ENCODE measurements at regions not wholly inside any gene's neighbourhood (a gene's known extent, or its start where the extent isn't known, plus 50 kb on each side); places are given as distances from the start of the nearest gene placed in this dataset.

GRCh38 chr12:71242511-71242910 is 84.7 kb upstream of the TSPAN8 start:
- H3K27me3 ChIP-seq: no peaks in the 10 kb centered on the region
- TF ChIP-seq CTCF (IDR thresholded peaks at IDR 0.05): no peak
- no peaks in the 10 kb centered on the region for H3K9me3 ChIP-seq
- intact Hi-C loops (cut with DNase I): no loop called here
- DNase-seq: no peak
- no peaks in the 10 kb centered on the region for H3K36me3 ChIP-seq
- H3K4me1 ChIP-seq: peaks cover 0 to 14% of the 10 kb centered on the region in 2 donors
- H3K27ac ChIP-seq: no peak overlapping the region
- 17 to 26% methylated on average over 2 of the region's 2 CpGs for WGBS, 2 donors
- no peak overlapping the region for H3K4me3 ChIP-seq (replicated peaks in 1 of 3)

GRCh38 chr12:71240946-71241345 is 83.1 kb upstream of the TSPAN8 start:
- H3K36me3 ChIP-seq: no peaks in the 10 kb centered on the region
- no peak overlapping the region for H3K4me3 ChIP-seq (replicated peaks in 1 of 3)
- no peak for TF ChIP-seq POLR2A (IDR thresholded peaks at IDR 0.05)
- TF ChIP-seq CTCF (IDR thresholded peaks at IDR 0.05): no peak
- H3K27me3 ChIP-seq: no peaks in the 10 kb centered on the region
- peaks cover 0 to 14% of the 10 kb centered on the region in 2 donors for H3K4me1 ChIP-seq
- intact Hi-C loops (cut with DNase I): no loop called here
- 79 to 86% methylated on average over 3 of the region's 3 CpGs for WGBS, 2 donors
- no peaks in the 10 kb centered on the region for H3K9me3 ChIP-seq
- DNase-seq: no peak
- H3K27ac ChIP-seq: no peak overlapping the region

- no peaks in the 10 kb centered on the region for H3K27me3 ChIP-seq
- H3K27ac ChIP-seq: no peak overlapping the region
- intact Hi-C loops (cut with DNase I): no loop called here
- H3K36me3 ChIP-seq: no peaks in the 10 kb centered on the region
- no peak overlapping the region for H3K4me3 ChIP-seq (replicated peaks in 1 of 3)
- TF ChIP-seq POLR2A (IDR thresholded peaks at IDR 0.05): no peak
- TF ChIP-seq CTCF (IDR thresholded peaks at IDR 0.05): no peak
- H3K4me1 ChIP-seq: peaks cover 0 to 14% of the 10 kb centered on the region in 2 donors
- no peaks in the 10 kb centered on the region for H3K9me3 ChIP-seq
- no peak for DNase-seq
Measured at GRCh38 chr12:71239731-71240130, 81.9 kb upstream of the TSPAN8 start.

- no peak for DNase-seq
- H3K36me3 ChIP-seq: no peaks in the 10 kb centered on the region
- no peak overlapping the region for H3K4me3 ChIP-seq (replicated peaks in 1 of 3)
- H3K4me1 ChIP-seq: no peaks in the 10 kb centered on the region
- no peaks in the 10 kb centered on the region for H3K27me3 ChIP-seq
- WGBS, 2 donors: 94 to 98% methylated on average over 4 of the region's 4 CpGs
- no peak overlapping the region for H3K27ac ChIP-seq
- no peaks in the 10 kb centered on the region for H3K9me3 ChIP-seq
- TF ChIP-seq CTCF (IDR thresholded peaks at IDR 0.05) (no peak), POLR2A (IDR thresholded peaks at IDR 0.05) (no peak)
- intact Hi-C loops (cut with DNase I): no loop called here
Measured at GRCh38 chr12:71237128-71237527, 79.3 kb upstream of the TSPAN8 start.

- H3K4me1 ChIP-seq: no peaks in the 10 kb centered on the region
- 81 to 82% methylated on average over 3 of the region's 3 CpGs for WGBS, 2 donors
- no peaks in the 10 kb centered on the region for H3K9me3 ChIP-seq
- DNase-seq: no peak
- TF ChIP-seq CTCF (IDR thresholded peaks at IDR 0.05) (no peak), POLR2A (IDR thresholded peaks at IDR 0.05) (no peak)
- no peaks in the 10 kb centered on the region for H3K27me3 ChIP-seq
- no peaks in the 10 kb centered on the region for H3K36me3 ChIP-seq
- no peak overlapping the region for H3K4me3 ChIP-seq (replicated peaks in 1 of 3)
- H3K27ac ChIP-seq: no peak overlapping the region
- intact Hi-C loops (cut with DNase I): no loop called here
Measured at GRCh38 chr12:71236133-71236660, 78.4 kb upstream of the TSPAN8 start.
